Spleen (tissue), 11 donors: ENCODE measurements at regions not wholly inside any gene's neighbourhood (a gene's known extent, or its start where the extent isn't known, plus 50 kb on each side); places are given as distances from the start of the nearest gene placed in this dataset.

Experiments
- DNase-seq: peaks from one replicate; pipeline ENCODE4 v3.0.0-alpha.2; 2020
- H3K27ac ChIP-seq, 8 donors: fragments of 200-600 bp; sonication (generic) in 7 of 8; 1 replicate in 4 of 8; 2 replicates in 4 of 8; pipeline versions ENCODE4 v1.5.0 to v1.8.0; 2016 to 2021; ENCODE audit warnings: inconsistent platforms in 4 of 8, mild to moderate bottlenecking in 4 of 8, moderate library complexity in 1 of 8
- H3K27me3 ChIP-seq, 7 donors: fragments of 200-600 bp; sonication (generic) in 6 of 7; replicated peaks in 1 of 7; 1 replicate in 4 of 7; 2 replicates in 3 of 7; pipeline versions ENCODE4 v1.5.0 to v1.8.0; 2016 to 2021; ENCODE audit warnings: inconsistent platforms in 3 of 7, mild to moderate bottlenecking in 1 of 7
- H3K36me3 ChIP-seq, 6 donors: fragments of 200-600 bp; sonication (generic) in 5 of 6; 1 replicate in 4 of 6; 2 replicates in 2 of 6; pipeline versions ENCODE4 v1.5.0 to v1.8.0; 2016 to 2021; ENCODE audit warnings: inconsistent platforms in 2 of 6
- H3K4me1 ChIP-seq, 6 donors: fragments of 200-600 bp; sonication (generic) in 5 of 6; 1 replicate in 3 of 6; 2 replicates in 3 of 6; pipeline versions ENCODE4 v1.5.0 to v1.8.0; 2016 to 2021; ENCODE audit warnings: inconsistent platforms in 3 of 6
- H3K4me3 ChIP-seq, 8 donors: fragments of 200-600 bp; sonication (generic) in 7 of 8; 1 replicate in 4 of 8; 2 replicates in 4 of 8; pipeline versions ENCODE4 v1.5.0 to v1.8.0; 2016 to 2021; ENCODE audit warnings: inconsistent platforms in 4 of 8, mild to moderate bottlenecking in 4 of 8, moderate library complexity in 2 of 8
- H3K9me3 ChIP-seq, 8 donors: fragments of 200-600 bp; sonication (generic) in 7 of 8; 1 replicate in 4 of 8; 2 replicates in 4 of 8; pipeline versions ENCODE4 v1.5.0 to v1.8.0; 2016 to 2021; ENCODE audit warnings: inconsistent platforms in 4 of 8
- POLR2A ChIP-seq, 3 donors: fragments of 450-650 bp; IDR thresholded peaks; one replicate each; pipeline ENCODE4 v1.5.1; 2017; ENCODE audit warnings: antibody characterized with exemption in 3 of 3, mild to moderate bottlenecking in 1 of 3
- POLR2AphosphoS5 ChIP-seq, 3 donors: sonication (generic); formaldehyde crosslinking; IDR thresholded peaks; one replicate each; pipeline ENCODE4 v1.5.1; 2017; ENCODE audit warnings: antibody characterized with exemption in 3 of 3
- WGBS, 5 donors: extraction: QIAGEN DNeasy Blood & Tissue Kit in 3 of 5; methylation state at CpG; one replicate each; pipeline versions ENCODE4 v1.1.5 to v1.1.7; 2013 to 2018; 5-methylcytosine and 5-hydroxymethylcytosine counted together
- intact Hi-C: fragments of 100-400 bp; cut with DNase I; formaldehyde crosslinking; loops from one replicate; pipeline ENCODE4 v1.15.0; 2023; ENCODE audit warnings: low total_unique reads
- TF ChIP-seq, protein P1 (sequence below), 11 experiments: fragments of 200-600 bp in 7 of 11; fragments of 450-650 bp in 4 of 11; sonication (generic) in 4 of 11; IDR thresholded peaks in 8 of 11; conservative IDR thresholded peaks in 3 of 11; 1 replicate in 7 of 11; 2 replicates in 4 of 11; pipeline versions ENCODE4 v1.4.0 to v1.8.0; 2016 to 2021; ENCODE audit warnings: antibody characterized with exemption in 11 of 11, inconsistent platforms in 4 of 11, mild to moderate bottlenecking in 1 of 11
- donor health status: healthy with polysubstance abuse.
- donor health status: DM: no; HTN: no; CAD: no; lungs with moderate emphysema.
- donor health status: DM: no; HTN: no; CAD: no.
- donor health status: Bipolar disorder and iron deficiency.
- donor health status: healthy.
- donor health status: DM: no; HTN: no; CAD: no.
- donor health status: DM: yes; HTN: yes; CAD: no.

DNA sequence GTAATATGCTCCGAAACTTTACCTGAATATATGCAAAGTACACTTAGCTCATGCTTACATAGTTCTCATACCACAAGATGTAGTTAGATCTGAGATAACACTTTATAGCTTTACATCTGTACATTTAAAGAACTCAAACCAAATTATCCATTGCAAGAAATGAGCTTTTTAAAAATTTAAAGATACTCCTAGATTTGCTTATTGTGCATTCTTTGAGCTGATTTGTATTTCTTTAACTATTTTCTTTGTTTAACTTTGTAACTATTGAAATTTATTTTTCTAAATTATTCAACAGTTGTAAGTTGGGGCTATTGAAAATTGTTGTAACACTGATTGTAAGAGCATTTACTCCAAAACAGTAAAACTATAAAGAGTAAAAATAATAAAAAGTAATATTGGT is 340.2 kb upstream of the NOVA1 start:
- Histone ChIP-seq H3K27me3 (no peaks in the 10 kb centered on the region), H3K36me3 (no peaks in the 10 kb centered on the region), H3K4me3 (no peak overlapping the region), H3K4me1 (no peaks in the 10 kb centered on the region), H3K9me3 (no peaks in the 10 kb centered on the region), H3K27ac (no peak overlapping the region)
- TF ChIP-seq, protein P1, sequence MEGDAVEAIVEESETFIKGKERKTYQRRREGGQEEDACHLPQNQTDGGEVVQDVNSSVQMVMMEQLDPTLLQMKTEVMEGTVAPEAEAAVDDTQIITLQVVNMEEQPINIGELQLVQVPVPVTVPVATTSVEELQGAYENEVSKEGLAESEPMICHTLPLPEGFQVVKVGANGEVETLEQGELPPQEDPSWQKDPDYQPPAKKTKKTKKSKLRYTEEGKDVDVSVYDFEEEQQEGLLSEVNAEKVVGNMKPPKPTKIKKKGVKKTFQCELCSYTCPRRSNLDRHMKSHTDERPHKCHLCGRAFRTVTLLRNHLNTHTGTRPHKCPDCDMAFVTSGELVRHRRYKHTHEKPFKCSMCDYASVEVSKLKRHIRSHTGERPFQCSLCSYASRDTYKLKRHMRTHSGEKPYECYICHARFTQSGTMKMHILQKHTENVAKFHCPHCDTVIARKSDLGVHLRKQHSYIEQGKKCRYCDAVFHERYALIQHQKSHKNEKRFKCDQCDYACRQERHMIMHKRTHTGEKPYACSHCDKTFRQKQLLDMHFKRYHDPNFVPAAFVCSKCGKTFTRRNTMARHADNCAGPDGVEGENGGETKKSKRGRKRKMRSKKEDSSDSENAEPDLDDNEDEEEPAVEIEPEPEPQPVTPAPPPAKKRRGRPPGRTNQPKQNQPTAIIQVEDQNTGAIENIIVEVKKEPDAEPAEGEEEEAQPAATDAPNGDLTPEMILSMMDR (IDR thresholded peaks at IDR 0.05 in 8 of 11, conservative IDR thresholded peaks at IDR 0.05 in 3 of 11) = no peak
- no peak for TF ChIP-seq POLR2A (IDR thresholded peaks at IDR 0.05)
- no peak for TF ChIP-seq POLR2AphosphoS5 (IDR thresholded peaks at IDR 0.05)
- intact Hi-C loops = no loop called here
- 77 to 90% (median 83%) methylated on average over 1 of the region's 1 CpG for WGBS, 5 donors
- DNase-seq = no peak

- intact Hi-C loops = no loop called here
- 85 to 95% (median 91%) methylated on average over 2 of the region's 2 CpGs for whole genome bisulfite sequencing, 5 donors
- no peaks in the 10 kb centered on the region for H3K9me3 ChIP-seq
- TF ChIP-seq, protein P1 (IDR thresholded peaks at IDR 0.05 in 8 of 11, conservative IDR thresholded peaks at IDR 0.05 in 3 of 11) = no peak
- TF ChIP-seq POLR2AphosphoS5 (IDR thresholded peaks at IDR 0.05) (no peak), POLR2A (IDR thresholded peaks at IDR 0.05) (no peak)
- H3K36me3 ChIP-seq = no peaks in the 10 kb centered on the region
- no peak overlapping the region for H3K27ac ChIP-seq
- no peak overlapping the region for H3K4me3 ChIP-seq
- no peak for DNase-seq
- H3K27me3 ChIP-seq = no peaks in the 10 kb centered on the region
- H3K4me1 ChIP-seq = no peaks in the 10 kb centered on the region
These were observed 341.9 kb upstream of the NOVA1 start for GRCh38 chr14:26939755-26940154.

DNA sequence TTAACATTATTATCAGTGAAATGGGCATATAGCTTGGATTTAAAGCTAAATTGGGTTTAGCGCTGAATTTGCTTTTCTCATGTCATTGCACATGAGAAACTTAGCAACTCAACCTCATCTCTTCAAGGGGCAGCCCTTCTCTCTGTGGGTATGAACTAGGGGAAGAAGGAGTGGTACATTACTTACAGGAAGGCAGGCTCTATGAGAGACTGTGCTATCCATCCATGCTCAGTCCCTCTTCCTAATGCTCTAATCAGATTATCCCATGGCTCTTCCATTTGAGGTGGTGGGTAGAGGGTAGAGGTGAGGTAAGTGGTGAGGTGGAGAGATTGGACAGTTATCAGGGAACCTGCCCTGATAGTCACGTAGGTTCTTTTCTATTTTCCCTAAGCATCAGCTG is 343.7 kb upstream of the NOVA1 start:
- no peak for DNase-seq
- intact Hi-C loops = no loop called here
- no peaks in the 10 kb centered on the region for H3K4me1 ChIP-seq
- H3K36me3 ChIP-seq = no peaks in the 10 kb centered on the region
- no peaks in the 10 kb centered on the region for H3K9me3 ChIP-seq
- TF ChIP-seq, protein P1 (IDR thresholded peaks at IDR 0.05 in 8 of 11, conservative IDR thresholded peaks at IDR 0.05 in 3 of 11) = no peak
- 79 to 96% (median 82%) methylated on average over 2 of the region's 2 CpGs for WGBS, 5 donors
- H3K27me3 ChIP-seq = no peaks in the 10 kb centered on the region
- no peak overlapping the region for H3K4me3 ChIP-seq
- H3K27ac ChIP-seq = no peak overlapping the region

- H3K4me3 ChIP-seq = no peak overlapping the region
- no peak for DNase-seq
- H3K27ac ChIP-seq = no peak overlapping the region
- TF ChIP-seq, protein P1 (IDR thresholded peaks at IDR 0.05 in 8 of 11, conservative IDR thresholded peaks at IDR 0.05 in 3 of 11) = no peak
- no peak for TF ChIP-seq POLR2AphosphoS5 (IDR thresholded peaks at IDR 0.05)
- no peak for TF ChIP-seq POLR2A (IDR thresholded peaks at IDR 0.05)
- 82 to 91% (median 87%) methylated on average over 1 of the region's 1 CpG for whole genome bisulfite sequencing, 5 donors
- intact Hi-C loops = no loop called here
- no peaks in the 10 kb centered on the region for H3K27me3 ChIP-seq
- H3K4me1 ChIP-seq = no peaks in the 10 kb centered on the region
- H3K36me3 ChIP-seq = no peaks in the 10 kb centered on the region
- peaks cover 0 to 16% (median 8%) of the 10 kb centered on the region in 8 donors for H3K9me3 ChIP-seq
These were observed 349.4 kb upstream of the NOVA1 start for GRCh38 chr14:26947265-26947664.
